PC-9 (cell line): ENCODE measurements at regions not wholly inside any gene's neighbourhood (a gene's known extent, or its start where the extent isn't known, plus 50 kb on each side); places are given as distances from the start of the nearest gene placed in this dataset.

Experiments used
- CTCF ChIP-seq: fragments of 200-600 bp; sonication (generic); conservative IDR thresholded peaks from 2 replicates; pipeline ENCODE4 v1.6.1; 2017; ENCODE audit warnings: mixed run types, antibody characterized with exemption, mild to moderate bottlenecking, moderate library complexity
- EZH2 ChIP-seq: fragments of 200-600 bp; sonication (generic); IDR thresholded peaks from 2 replicates; pipeline ENCODE4 v1.8.0; 2017; ENCODE audit warnings: antibody characterized with exemption, low read depth

- TF ChIP-seq CTCF (no peak), EZH2 (no peak)
Observed at GRCh38 chr16:7772722-7773121, 440.1 kb downstream of the RBFOX1 start.
